ENCODE measurements at regions not wholly inside any gene's neighbourhood (a gene's known extent, or its start where the extent isn't known, plus 50 kb on each side); places are given as distances from the start of the nearest gene placed in this dataset.

DNA sequence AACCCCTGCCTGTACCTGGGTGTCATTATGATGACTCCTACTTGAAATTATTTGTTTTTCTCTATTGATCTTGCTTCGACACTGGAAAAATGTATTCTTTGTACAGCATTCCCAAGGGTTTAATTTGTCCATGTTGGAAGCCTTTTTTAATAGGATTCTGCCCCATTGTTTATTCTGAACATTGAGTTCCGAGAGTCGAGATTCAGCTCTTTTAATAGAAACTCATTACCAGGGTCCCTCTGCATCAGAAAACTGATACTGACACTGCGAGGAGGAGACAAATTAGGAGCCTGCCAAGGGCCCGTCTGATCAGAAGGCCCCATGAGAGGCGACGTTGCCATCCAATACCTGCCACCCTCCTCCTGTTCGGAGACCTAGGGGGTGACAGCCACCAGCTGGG lies 260.5 kb upstream of the ZMIZ1 start:
- H3K27me3 ChIP-seq (ENCODE audit: insufficient read depth in 3 of 3, low read length in 2 of 3), result no peaks in the 10 kb centered on the region
- 86 to 92% (median 87%) methylated on average over 8 of the region's 8 CpGs for WGBS, 3 donors
- no peak overlapping the region for H3K27ac ChIP-seq
- no peaks in the 10 kb centered on the region for H3K36me3 ChIP-seq (ENCODE audit: insufficient read depth in 1 of 2, low read depth in 1 of 2)
- DNase-seq, result no peak
- no peaks in the 10 kb centered on the region for H3K9me3 ChIP-seq
- no peak for ATAC-seq
- no peak overlapping the region for H3K4me3 ChIP-seq
- TF ChIP-seq, protein P1, sequence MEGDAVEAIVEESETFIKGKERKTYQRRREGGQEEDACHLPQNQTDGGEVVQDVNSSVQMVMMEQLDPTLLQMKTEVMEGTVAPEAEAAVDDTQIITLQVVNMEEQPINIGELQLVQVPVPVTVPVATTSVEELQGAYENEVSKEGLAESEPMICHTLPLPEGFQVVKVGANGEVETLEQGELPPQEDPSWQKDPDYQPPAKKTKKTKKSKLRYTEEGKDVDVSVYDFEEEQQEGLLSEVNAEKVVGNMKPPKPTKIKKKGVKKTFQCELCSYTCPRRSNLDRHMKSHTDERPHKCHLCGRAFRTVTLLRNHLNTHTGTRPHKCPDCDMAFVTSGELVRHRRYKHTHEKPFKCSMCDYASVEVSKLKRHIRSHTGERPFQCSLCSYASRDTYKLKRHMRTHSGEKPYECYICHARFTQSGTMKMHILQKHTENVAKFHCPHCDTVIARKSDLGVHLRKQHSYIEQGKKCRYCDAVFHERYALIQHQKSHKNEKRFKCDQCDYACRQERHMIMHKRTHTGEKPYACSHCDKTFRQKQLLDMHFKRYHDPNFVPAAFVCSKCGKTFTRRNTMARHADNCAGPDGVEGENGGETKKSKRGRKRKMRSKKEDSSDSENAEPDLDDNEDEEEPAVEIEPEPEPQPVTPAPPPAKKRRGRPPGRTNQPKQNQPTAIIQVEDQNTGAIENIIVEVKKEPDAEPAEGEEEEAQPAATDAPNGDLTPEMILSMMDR (IDR thresholded peaks at IDR 0.05), result no peak
- peaks cover 9% of the 10 kb centered on the region for H3K4me1 ChIP-seq
- intact Hi-C loops (cut with DNase I), result no loop called here

DNA sequence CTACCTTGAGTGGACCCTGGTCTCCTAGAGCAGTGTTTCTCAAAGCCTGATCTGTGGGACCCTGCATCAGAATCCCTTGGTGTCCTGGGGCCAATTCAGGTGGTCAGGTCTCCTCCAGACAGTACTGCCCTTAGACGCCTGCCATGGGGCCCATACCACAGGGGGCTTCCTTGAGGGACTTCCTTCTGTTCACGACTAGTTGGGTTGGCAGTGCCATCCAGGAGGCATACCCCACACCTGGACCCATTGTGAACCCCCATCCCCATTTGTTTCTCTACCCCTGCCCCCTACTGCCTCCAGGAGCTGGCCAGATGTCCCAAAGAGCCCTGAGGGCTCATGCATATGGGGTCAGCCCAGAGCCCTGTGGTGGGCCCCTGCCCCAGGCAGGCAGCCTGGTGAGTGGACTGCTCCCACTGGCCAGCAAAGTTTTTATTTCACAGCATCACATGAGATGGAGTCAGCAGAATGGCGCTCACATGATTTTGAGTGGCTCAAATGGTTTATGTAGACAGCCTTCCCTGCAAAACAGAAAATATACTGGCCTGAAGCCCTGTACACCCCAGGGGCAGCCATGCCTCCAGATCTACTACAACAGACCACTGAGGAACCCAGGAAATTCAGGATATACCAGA lies 259.9 kb upstream of the ZMIZ1 start:
- 88 to 96% (median 94%) methylated on average over 3 of the region's 3 CpGs for WGBS, 3 donors
- no peak overlapping the region for H3K4me3 ChIP-seq
- TF ChIP-seq, protein P1 (IDR thresholded peaks at IDR 0.05), result no peak
- H3K27me3 ChIP-seq (ENCODE audit: insufficient read depth in 3 of 3, low read length in 2 of 3), result no peaks in the 10 kb centered on the region
- peaks cover 9% of the 10 kb centered on the region for H3K4me1 ChIP-seq
- no peak for ATAC-seq
- H3K9me3 ChIP-seq, result no peaks in the 10 kb centered on the region
- intact Hi-C loops (cut with DNase I), result no loop called here
- no peak for DNase-seq
- H3K27ac ChIP-seq, result no peak overlapping the region
- no peaks in the 10 kb centered on the region for H3K36me3 ChIP-seq (ENCODE audit: insufficient read depth in 1 of 2, low read depth in 1 of 2)

DNA sequence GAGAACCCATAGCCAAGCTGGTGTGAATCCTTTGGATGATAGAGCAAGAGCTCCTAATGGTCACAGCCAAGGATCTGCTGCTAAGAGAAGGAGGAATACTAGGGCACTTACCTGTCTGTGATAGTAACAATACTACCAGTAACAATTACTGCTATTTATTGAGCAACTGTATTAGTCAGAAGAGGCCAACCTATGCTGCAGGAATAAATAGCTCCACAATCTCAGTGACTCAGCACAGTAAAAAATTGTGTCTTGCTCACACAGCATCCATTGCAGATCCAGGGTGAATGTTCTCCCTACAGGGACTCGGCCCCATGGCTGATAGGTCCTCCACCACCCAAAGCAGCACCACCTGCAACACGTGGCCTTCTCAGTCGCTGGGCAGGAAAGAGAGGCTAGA lies 257.6 kb upstream of the ZMIZ1 start:
- intact Hi-C loops (cut with DNase I), result no loop called here
- WGBS, 3 donors, result 82 to 89% (median 85%) methylated on average over 3 of the region's 3 CpGs
- ATAC-seq, result no peak
- Histone ChIP-seq H3K4me1 (no peaks in the 10 kb centered on the region), H3K27me3 (ENCODE audit: insufficient read depth in 3 of 3, low read length in 2 of 3) (no peaks in the 10 kb centered on the region), H3K27ac (no peak overlapping the region), H3K36me3 (ENCODE audit: insufficient read depth in 1 of 2, low read depth in 1 of 2) (no peaks in the 10 kb centered on the region), H3K4me3 (no peak overlapping the region), H3K9me3 (no peaks in the 10 kb centered on the region)
- no peak for DNase-seq
- TF ChIP-seq, protein P1 (IDR thresholded peaks at IDR 0.05), result no peak

DNA sequence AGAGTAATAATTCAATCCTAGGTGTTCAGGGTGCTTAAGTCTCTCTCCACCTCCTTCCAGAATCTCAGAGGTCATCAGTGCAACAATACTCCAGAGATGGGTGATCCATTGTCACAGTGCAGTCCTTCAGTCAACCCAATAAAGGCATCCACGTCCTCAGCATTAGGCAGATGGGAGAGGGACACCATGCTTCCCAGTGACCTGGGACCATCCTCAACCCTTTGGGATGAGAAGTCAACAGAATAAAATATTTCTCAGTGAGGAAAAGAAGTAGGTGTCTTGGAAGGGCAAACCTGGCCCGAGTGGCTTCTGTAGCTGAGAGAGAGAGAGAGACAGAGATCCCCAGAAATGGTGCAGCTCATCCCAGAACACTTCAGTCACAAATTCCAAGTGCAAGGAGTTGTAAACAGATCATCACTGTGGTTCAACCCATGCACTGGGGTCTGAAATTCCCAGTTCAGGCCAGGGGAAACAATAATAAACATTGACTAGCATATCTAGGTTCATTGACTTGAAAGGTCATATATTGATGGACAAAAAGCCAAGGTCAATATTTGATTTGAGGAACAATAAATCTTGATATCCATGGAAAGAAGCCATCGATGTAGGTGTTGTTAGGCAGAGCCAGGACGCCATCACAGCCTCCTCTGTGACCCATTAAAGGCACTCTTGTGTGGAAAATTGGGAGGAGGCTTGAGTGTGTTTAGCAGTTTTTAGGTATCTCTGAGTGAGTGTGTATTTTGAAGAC lies 256.0 kb upstream of the ZMIZ1 start:
- Histone ChIP-seq H3K27ac (no peak overlapping the region), H3K4me1 (no peaks in the 10 kb centered on the region), H3K27me3 (ENCODE audit: insufficient read depth in 3 of 3, low read length in 2 of 3) (no peaks in the 10 kb centered on the region), H3K4me3 (no peak overlapping the region), H3K36me3 (ENCODE audit: insufficient read depth in 1 of 2, low read depth in 1 of 2) (no peaks in the 10 kb centered on the region), H3K9me3 (no peaks in the 10 kb centered on the region)
- WGBS, 3 donors, result 84 to 91% (median 89%) methylated on average over 4 of the region's 4 CpGs
- TF ChIP-seq, protein P1 (IDR thresholded peaks at IDR 0.05), result no peak
- ATAC-seq, result no peak
- intact Hi-C loops (cut with DNase I), result no loop called here
- no peak for DNase-seq
